ENCODE measurements at regions not wholly inside any gene's neighbourhood (a gene's known extent, or its start where the extent isn't known, plus 50 kb on each side); places are given as distances from the start of the nearest gene placed in this dataset.

DNA sequence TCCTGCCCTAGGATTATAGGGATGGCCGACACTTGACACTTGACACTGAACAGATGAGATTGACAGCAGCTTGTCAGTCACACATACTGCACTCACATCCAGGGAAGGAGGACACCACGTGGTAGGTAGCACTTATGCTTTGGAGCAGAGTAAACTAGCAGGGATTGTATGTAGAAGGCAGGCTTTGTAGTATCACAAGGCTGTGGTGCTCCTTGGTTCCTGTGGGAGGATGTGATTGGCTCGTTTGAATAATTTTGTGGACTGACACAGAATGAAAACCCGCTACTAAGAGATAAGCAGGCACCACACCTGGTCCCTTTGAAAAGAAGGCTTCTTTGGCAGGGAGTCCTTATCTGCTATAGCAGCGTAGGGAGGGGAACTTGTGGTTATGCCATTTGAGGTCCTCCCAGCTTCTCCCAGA, 63.6 kb upstream of the IL12B start:
- no peak overlapping the region for H3K4me3 ChIP-seq (replicated peaks in 1 of 3; ENCODE audit: insufficient read depth in 1 of 3, low read depth in 1 of 3, low read length in 3 of 3)
- intact Hi-C loops (cut with micrococcal nuclease) (no loop called here), dilution Hi-C loops (cut with MboI; ENCODE audit: extremely low pct_ligation_motif_present, low sequenced_read_pairs) (no loop called here)
- TF ChIP-seq JUN (IDR thresholded peaks at IDR 0.05; ENCODE audit: borderline replicate concordance, insufficient read depth, insufficient read length, low read depth) (no peak), MYC (IDR thresholded peaks at IDR 0.05; ENCODE audit: low read depth, low read length) (no peak), GATA2 (IDR thresholded peaks at IDR 0.05; ENCODE audit: insufficient read depth, insufficient read length, low read depth, low read length) (no peak), POLR2A (IDR thresholded peaks at IDR 0.05; ENCODE audit: low read depth, low read length) (no peak), EZH2 (IDR thresholded peaks at IDR 0.05; ENCODE audit: borderline replicate concordance, low read depth, low read length, severe bottlenecking) (no peak), POLR2AphosphoS5 (IDR thresholded peaks at IDR 0.05; ENCODE audit: insufficient read depth, low read depth, low read length) (no peak), FOS (IDR thresholded peaks at IDR 0.05; ENCODE audit: borderline replicate concordance, insufficient read depth, low read length) (no peak), MAX (IDR thresholded peaks at IDR 0.05; ENCODE audit: insufficient read depth, insufficient read length) (no peak)
- TF ChIP-seq, protein P1, sequence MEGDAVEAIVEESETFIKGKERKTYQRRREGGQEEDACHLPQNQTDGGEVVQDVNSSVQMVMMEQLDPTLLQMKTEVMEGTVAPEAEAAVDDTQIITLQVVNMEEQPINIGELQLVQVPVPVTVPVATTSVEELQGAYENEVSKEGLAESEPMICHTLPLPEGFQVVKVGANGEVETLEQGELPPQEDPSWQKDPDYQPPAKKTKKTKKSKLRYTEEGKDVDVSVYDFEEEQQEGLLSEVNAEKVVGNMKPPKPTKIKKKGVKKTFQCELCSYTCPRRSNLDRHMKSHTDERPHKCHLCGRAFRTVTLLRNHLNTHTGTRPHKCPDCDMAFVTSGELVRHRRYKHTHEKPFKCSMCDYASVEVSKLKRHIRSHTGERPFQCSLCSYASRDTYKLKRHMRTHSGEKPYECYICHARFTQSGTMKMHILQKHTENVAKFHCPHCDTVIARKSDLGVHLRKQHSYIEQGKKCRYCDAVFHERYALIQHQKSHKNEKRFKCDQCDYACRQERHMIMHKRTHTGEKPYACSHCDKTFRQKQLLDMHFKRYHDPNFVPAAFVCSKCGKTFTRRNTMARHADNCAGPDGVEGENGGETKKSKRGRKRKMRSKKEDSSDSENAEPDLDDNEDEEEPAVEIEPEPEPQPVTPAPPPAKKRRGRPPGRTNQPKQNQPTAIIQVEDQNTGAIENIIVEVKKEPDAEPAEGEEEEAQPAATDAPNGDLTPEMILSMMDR (IDR thresholded peaks at IDR 0.05; ENCODE audit: extremely low read depth in 1 of 2, insufficient read depth in 1 of 2, low read depth in 1 of 2, low read length in 2 of 2), result no peak
- no peaks in the 10 kb centered on the region for H3K79me2 ChIP-seq (ENCODE audit: control insufficient read depth, insufficient read depth, low read length)
- ChIA-PET CTCF (no interaction called here), POLR2A (no interaction called here)
- FAIRE-seq (no peak), DNase-seq (ENCODE audit: low read depth, low spot score) (no peak)
- no peak overlapping the region for H3K9ac ChIP-seq (replicated peaks; ENCODE audit: extremely low read depth, insufficient read depth, low read length)
- no peak overlapping the region for H2AFZ ChIP-seq (ENCODE audit: low read depth, low read length)
- no peaks in the 10 kb centered on the region for H3K27me3 ChIP-seq (ENCODE audit: control insufficient read depth in 2 of 2, insufficient read depth in 2 of 2, low read length in 2 of 2)
- BruUV-seq (replicated peaks), result no TSS peak
- no peaks in the 10 kb centered on the region for H3K9me3 ChIP-seq (replicated peaks; ENCODE audit: control insufficient read depth, insufficient read depth, low read length)
- no peaks in the 10 kb centered on the region for H3K9me1 ChIP-seq (replicated peaks; ENCODE audit: control insufficient read depth, extremely low read depth, insufficient read depth, low read length)
- no peak overlapping the region for H3K4me2 ChIP-seq (ENCODE audit: insufficient read depth, low read length)
- H3K4me1 ChIP-seq (ENCODE audit: control insufficient read depth, extremely low read depth, insufficient read depth, low read length), result no peaks in the 10 kb centered on the region
- H3K27ac ChIP-seq (ENCODE audit: insufficient read depth, low read depth, low read length), result no peak overlapping the region
- no peaks in the 10 kb centered on the region for H3K36me3 ChIP-seq (ENCODE audit: control insufficient read depth in 2 of 2, extremely low read depth in 1 of 2, insufficient read depth in 2 of 2, low read length in 2 of 2)
- no peaks in the 10 kb centered on the region for H4K20me1 ChIP-seq (replicated peaks; ENCODE audit: control insufficient read depth, extremely low read depth, insufficient read depth, low read length)
